Germinal center (tissue), 1 donor: ENCODE measurements at regions not wholly inside any gene's neighbourhood (a gene's known extent, or its start where the extent isn't known, plus 50 kb on each side); places are given as distances from the start of the nearest gene placed in this dataset.
A peak's percentile ranks its signal among the peaks of the same experiment; 100 is the strongest.
"Not testable (repeated sequence)": the region's sequence is repeated elsewhere in the genome, so short reads cannot be mapped to it uniquely, and the experiment has no call there.

ENCODE experiments used
- DNase-seq: peaks from one replicate; pipeline ENCODE4 v3.0.0; 2012; ENCODE audit warnings: mixed read lengths, low spot score

- DNase-seq = no peak
These were observed 1077.5 kb downstream of the PCDH9 start for GRCh38 chr13:66152596-66152995.

- DNase-seq = not testable (repeated sequence)
These were observed 1085.8 kb downstream of the PCDH9 start for GRCh38 chr13:66144357-66144756.

- peak; percentile 13 for DNase-seq
These were observed 1090.4 kb downstream of the PCDH9 start for GRCh38 chr13:66139701-66140100.

- DNase-seq = no peak
These were observed 1090.9 kb downstream of the PCDH9 start for GRCh38 chr13:66139250-66139649.

- peak; percentile 19 for DNase-seq
These were observed 1091.8 kb downstream of the PCDH9 start for GRCh38 chr13:66138172-66138811.

GRCh38 chr13:66137384-66137783 is 1092.8 kb downstream of the PCDH9 start:
- DNase-seq = no peak

- no peak for DNase-seq
These were observed 1101.4 kb downstream of the PCDH9 start for GRCh38 chr13:66128692-66129269.

GRCh38 chr13:66128201-66128600 is 1101.9 kb downstream of the PCDH9 start:
- no peak for DNase-seq

- no peak for DNase-seq
These were observed 1112.6 kb downstream of the PCDH9 start for GRCh38 chr13:66117563-66117962.

- no peak for DNase-seq
These were observed 1116.1 kb downstream of the PCDH9 start for GRCh38 chr13:66113882-66114526.

GRCh38 chr13:66111628-66112027 is 1118.5 kb downstream of the PCDH9 start:
- DNase-seq = no peak

- DNase-seq = no peak
These were observed 1123.9 kb downstream of the PCDH9 start for GRCh38 chr13:66106246-66106645.

GRCh38 chr13:66102864-66103263 is 1127.3 kb downstream of the PCDH9 start:
- no peak for DNase-seq

GRCh38 chr13:66099825-66100224 is 1130.3 kb downstream of the PCDH9 start:
- DNase-seq = no peak

GRCh38 chr13:66098931-66099628 is 1131.1 kb downstream of the PCDH9 start:
- DNase-seq = no peak

GRCh38 chr13:66089711-66090110 is 1140.4 kb downstream of the PCDH9 start:
- no peak for DNase-seq

GRCh38 chr13:66087269-66087710 is 1142.8 kb downstream of the PCDH9 start:
- no peak for DNase-seq

- no peak for DNase-seq
These were observed 1152.9 kb downstream of the PCDH9 start for GRCh38 chr13:66077132-66077689.

GRCh38 chr13:66076417-66076816 is 1153.7 kb downstream of the PCDH9 start:
- DNase-seq = no peak

GRCh38 chr13:66074018-66074615 is 1156.0 kb downstream of the PCDH9 start:
- DNase-seq = no peak

- DNase-seq = not testable (repeated sequence)
These were observed 1158.0 kb downstream of the PCDH9 start for GRCh38 chr13:66072097-66072496.

GRCh38 chr13:66071608-66072007 is 1158.5 kb downstream of the PCDH9 start:
- no peak for DNase-seq
